DMS53 treated with DMSO at 0.1 percent for 48 hours (cell line): ENCODE measurements at regions not wholly inside any gene's neighbourhood (a gene's known extent, or its start where the extent isn't known, plus 50 kb on each side); places are given as distances from the start of the nearest gene placed in this dataset.
A peak's percentile ranks its signal among the peaks of the same experiment; 100 is the strongest.

Experiments used
- DNase-seq: peaks from one replicate; lab custom pipeline; 2025; ENCODE audit not compliant: unreplicated experiment; lab: John Stamatoyannopoulos, UW

- no peak for DNase-seq
Measured at GRCh38 chr6:141123049-141123448, 1009.7 kb upstream of the GJE1 start.

- DNase-seq, result no peak
Measured at GRCh38 chr6:141118991-141119390, 1013.7 kb upstream of the GJE1 start.

GRCh38 chr6:141117874-141118273, 1014.9 kb upstream of the GJE1 start:
- DNase-seq, result no peak

- DNase-seq, result no peak
Measured at GRCh38 chr6:141110481-141110880, 1022.2 kb upstream of the GJE1 start.

- DNase-seq, result peak; percentile 77
Measured at GRCh38 chr6:141107591-141108160, 1025.0 kb upstream of the GJE1 start.

GRCh38 chr6:141105481-141105880, 1027.2 kb upstream of the GJE1 start:
- DNase-seq, result no peak

GRCh38 chr6:141103246-141103645, 1029.5 kb upstream of the GJE1 start:
- peak; percentile 84 for DNase-seq

- no peak for DNase-seq
Measured at GRCh38 chr6:141097471-141097870, 1035.3 kb upstream of the GJE1 start.

GRCh38 chr6:141095308-141095707, 1037.4 kb upstream of the GJE1 start:
- DNase-seq, result no peak

- no peak for DNase-seq
Measured at GRCh38 chr6:141088171-141088570, 1044.6 kb upstream of the GJE1 start.

- DNase-seq, result no peak
Measured at GRCh38 chr6:141077355-141078333, 1055.1 kb upstream of the GJE1 start.

GRCh38 chr6:141057761-141058160, 1075.0 kb upstream of the GJE1 start:
- DNase-seq, result no peak

- no peak for DNase-seq
Measured at GRCh38 chr6:141056945-141057625, 1075.6 kb upstream of the GJE1 start.

GRCh38 chr6:141050471-141050870, 1082.3 kb upstream of the GJE1 start:
- no peak for DNase-seq

- DNase-seq, result no peak
Measured at GRCh38 chr6:141048451-141048850, 1084.3 kb upstream of the GJE1 start.

- peak; percentile 3 for DNase-seq
Measured at GRCh38 chr6:141046496-141046895, 1086.2 kb upstream of the GJE1 start.

GRCh38 chr6:141041596-141042087, 1091.1 kb upstream of the GJE1 start:
- DNase-seq, result no peak

GRCh38 chr6:141035312-141036200, 1097.2 kb upstream of the GJE1 start:
- DNase-seq, result no peak

- no peak for DNase-seq
Measured at GRCh38 chr6:141033101-141033500, 1099.6 kb upstream of the GJE1 start.

GRCh38 chr6:141029908-141030307, 1102.8 kb upstream of the GJE1 start:
- no peak for DNase-seq
